ENCODE measurements at regions not wholly inside any gene's neighbourhood (a gene's known extent, or its start where the extent isn't known, plus 50 kb on each side); places are given as distances from the start of the nearest gene placed in this dataset.

- no peak for TF ChIP-seq POLR2A (IDR thresholded peaks at IDR 0.05)
- no peak for TF ChIP-seq CTCF (IDR thresholded peaks at IDR 0.05)
Observed at GRCh38 chr7:67805921-67806471, 809.4 kb downstream of the TYW1 start.
